ENCODE measurements at regions not wholly inside any gene's neighbourhood (a gene's known extent, or its start where the extent isn't known, plus 50 kb on each side); places are given as distances from the start of the nearest gene placed in this dataset.
"Not testable (repeated sequence)": the region's sequence is repeated elsewhere in the genome, so short reads cannot be mapped to it uniquely, and the experiment has no call there.

DNA sequence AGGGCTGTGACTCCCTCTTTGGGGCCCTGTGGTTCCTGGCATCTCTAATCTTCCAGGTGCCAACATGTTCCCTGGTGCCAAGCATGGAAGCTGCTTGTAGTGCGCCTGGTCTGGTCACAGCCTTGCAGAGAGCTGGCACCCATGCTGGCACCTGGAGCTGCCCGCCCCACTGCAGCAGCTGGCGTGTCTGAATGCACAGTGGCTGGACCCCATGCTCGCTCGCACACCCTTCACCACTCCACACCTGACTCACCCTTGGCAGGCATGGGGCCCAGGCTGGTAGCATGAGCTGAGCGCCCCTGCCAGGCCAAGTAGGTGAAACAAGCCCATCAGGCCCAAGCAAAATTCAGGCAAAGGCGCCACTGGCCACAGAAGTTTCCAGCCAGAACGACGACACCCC lies 119.1 kb downstream of the DNAAF6 start:
- Histone ChIP-seq H3K4me1 (peaks cover 0 to 7% (median 0%) of the 10 kb centered on the region in 4 donors), H3K36me3 (no peaks in the 10 kb centered on the region), H3K4me3 (no peak overlapping the region), H3K9me3 (no peaks in the 10 kb centered on the region), H3K27ac (no peak overlapping the region), H3K27me3 (no peaks in the 10 kb centered on the region)
- no peak for DNase-seq
- intact Hi-C loops (cut with DNase I; ENCODE audit: low total_unique reads), result no loop called here
- TF ChIP-seq, protein P1, sequence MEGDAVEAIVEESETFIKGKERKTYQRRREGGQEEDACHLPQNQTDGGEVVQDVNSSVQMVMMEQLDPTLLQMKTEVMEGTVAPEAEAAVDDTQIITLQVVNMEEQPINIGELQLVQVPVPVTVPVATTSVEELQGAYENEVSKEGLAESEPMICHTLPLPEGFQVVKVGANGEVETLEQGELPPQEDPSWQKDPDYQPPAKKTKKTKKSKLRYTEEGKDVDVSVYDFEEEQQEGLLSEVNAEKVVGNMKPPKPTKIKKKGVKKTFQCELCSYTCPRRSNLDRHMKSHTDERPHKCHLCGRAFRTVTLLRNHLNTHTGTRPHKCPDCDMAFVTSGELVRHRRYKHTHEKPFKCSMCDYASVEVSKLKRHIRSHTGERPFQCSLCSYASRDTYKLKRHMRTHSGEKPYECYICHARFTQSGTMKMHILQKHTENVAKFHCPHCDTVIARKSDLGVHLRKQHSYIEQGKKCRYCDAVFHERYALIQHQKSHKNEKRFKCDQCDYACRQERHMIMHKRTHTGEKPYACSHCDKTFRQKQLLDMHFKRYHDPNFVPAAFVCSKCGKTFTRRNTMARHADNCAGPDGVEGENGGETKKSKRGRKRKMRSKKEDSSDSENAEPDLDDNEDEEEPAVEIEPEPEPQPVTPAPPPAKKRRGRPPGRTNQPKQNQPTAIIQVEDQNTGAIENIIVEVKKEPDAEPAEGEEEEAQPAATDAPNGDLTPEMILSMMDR (IDR thresholded peaks at IDR 0.05), result no peak

DNA sequence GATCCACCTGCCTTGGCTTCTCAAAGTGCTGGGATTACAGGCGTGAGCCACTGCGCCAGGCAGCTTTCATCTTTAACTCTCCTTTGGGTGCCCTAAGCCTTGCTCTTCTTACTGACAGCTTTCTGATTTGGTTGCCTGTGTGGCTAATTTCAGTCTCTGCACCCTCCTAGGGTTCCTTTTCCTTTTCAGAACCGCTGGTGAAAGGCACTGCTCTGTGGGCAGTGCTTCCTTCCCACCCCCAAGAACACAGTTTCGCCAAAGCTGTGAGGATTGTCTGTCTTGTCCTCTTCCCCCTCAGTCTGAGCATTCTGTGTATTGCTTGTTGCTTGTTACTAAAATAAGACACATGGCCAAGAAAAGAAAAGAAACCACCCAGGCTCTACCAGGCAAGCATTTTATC lies 101.4 kb upstream of the FRMPD3 start:
- DNase-seq, result no peak
- intact Hi-C loops (cut with DNase I; ENCODE audit: low total_unique reads), result no loop called here

DNA sequence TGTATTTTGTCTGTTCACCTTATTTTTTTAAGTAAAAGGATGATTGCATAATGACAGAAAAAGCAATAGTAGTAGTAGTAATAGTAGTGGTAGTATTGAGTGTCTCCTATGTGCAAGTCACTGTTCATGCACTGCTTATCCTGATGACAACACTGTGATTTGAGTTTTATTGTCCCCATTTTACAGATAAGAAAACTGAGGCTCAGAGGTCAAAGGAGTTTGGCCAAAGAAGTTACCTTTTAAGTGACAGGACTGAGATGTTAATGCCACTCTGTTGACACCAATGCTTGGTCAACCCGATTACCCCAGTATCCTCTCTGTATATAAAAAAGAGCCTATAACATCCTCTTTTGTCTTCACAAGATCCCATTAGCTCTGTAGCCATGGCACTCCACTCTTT lies 100.5 kb upstream of the FRMPD3 start:
- no peaks in the 10 kb centered on the region for H3K4me1 ChIP-seq
- H3K9me3 ChIP-seq, result no peaks in the 10 kb centered on the region
- intact Hi-C loops (cut with DNase I; ENCODE audit: low total_unique reads), result no loop called here
- H3K27ac ChIP-seq, result no peak overlapping the region
- no peak overlapping the region for H3K4me3 ChIP-seq
- H3K27me3 ChIP-seq, result no peaks in the 10 kb centered on the region
- DNase-seq, result no peak
- H3K36me3 ChIP-seq, result no peaks in the 10 kb centered on the region
- TF ChIP-seq, protein P1 (IDR thresholded peaks at IDR 0.05), result no peak

More for the DNA sequence above, 101.4 kb upstream of the FRMPD3 start:
- Histone ChIP-seq H3K36me3 (no peaks in the 10 kb centered on the region), H3K4me1 (no peaks in the 10 kb centered on the region), H3K9me3 (no peaks in the 10 kb centered on the region), H3K27me3 (no peaks in the 10 kb centered on the region), H3K27ac (no peak overlapping the region), H3K4me3 (no peak overlapping the region)
- TF ChIP-seq, protein P1 (IDR thresholded peaks at IDR 0.05), result no peak

DNA sequence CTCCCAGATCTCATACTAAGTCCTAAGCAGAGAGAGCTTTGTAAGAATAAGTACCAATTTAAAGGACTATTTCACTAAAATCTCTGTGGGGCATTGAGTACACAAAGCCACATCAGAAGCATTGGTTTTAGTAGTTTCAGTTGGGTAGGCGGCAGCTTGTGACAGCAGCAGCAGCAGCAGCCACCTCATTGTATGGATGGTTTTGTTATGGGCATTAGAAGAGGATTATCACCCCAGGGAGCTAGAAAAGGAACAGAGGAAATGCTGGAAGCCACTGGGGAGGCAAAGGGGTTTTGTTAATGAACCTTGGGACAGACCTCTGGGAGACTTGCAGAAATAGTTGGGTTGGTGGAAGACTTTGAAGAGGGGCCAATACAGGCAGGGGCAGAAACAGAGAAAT lies 93.9 kb upstream of the FRMPD3 start:
- H3K27me3 ChIP-seq, result no peaks in the 10 kb centered on the region
- intact Hi-C loops (cut with DNase I; ENCODE audit: low total_unique reads), result no loop called here

DNA sequence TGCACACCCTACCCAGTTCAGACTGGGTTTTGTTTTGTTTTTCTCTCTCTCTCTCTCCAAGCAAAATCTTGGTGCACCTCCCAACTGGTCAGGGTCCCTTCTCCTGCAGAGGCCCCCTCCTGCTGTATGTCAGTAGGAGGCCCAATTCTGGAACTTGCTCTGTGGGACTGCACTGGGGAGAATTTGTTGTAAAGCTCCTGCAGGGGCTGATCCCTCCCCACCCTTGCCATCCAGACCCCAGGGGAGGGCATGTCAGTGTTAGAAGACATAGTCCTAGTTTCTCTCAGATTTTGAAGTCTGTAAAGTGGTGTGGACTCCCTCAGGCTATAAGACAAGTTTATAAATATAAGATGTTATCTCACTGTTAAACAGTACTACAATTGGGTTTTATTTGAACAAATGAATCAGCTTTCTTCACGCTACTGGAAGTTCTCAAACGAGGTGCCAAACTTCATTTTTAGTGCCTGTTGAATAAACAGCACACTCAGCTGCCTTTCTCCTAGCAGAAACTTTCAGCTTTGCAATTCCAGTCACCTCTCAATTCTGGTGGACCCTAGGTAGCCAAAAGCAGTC lies 88.6 kb upstream of the FRMPD3 start:
- Histone ChIP-seq H3K4me3 (no peak overlapping the region), H3K27ac (no peak overlapping the region), H3K9me3 (no peaks in the 10 kb centered on the region), H3K36me3 (no peaks in the 10 kb centered on the region), H3K27me3 (no peaks in the 10 kb centered on the region), H3K4me1 (no peaks in the 10 kb centered on the region)
- intact Hi-C loops (cut with DNase I; ENCODE audit: low total_unique reads), result no loop called here
- DNase-seq, result no peak
- TF ChIP-seq, protein P1 (IDR thresholded peaks at IDR 0.05), result no peak

More for the DNA sequence above, 93.9 kb upstream of the FRMPD3 start:
- TF ChIP-seq, protein P1 (IDR thresholded peaks at IDR 0.05), result no peak
- no peak for DNase-seq
- H3K4me3 ChIP-seq, result no peak overlapping the region
- no peak overlapping the region for H3K27ac ChIP-seq
- no peaks in the 10 kb centered on the region for H3K4me1 ChIP-seq
- H3K36me3 ChIP-seq, result no peaks in the 10 kb centered on the region
- H3K9me3 ChIP-seq, result no peaks in the 10 kb centered on the region

DNA sequence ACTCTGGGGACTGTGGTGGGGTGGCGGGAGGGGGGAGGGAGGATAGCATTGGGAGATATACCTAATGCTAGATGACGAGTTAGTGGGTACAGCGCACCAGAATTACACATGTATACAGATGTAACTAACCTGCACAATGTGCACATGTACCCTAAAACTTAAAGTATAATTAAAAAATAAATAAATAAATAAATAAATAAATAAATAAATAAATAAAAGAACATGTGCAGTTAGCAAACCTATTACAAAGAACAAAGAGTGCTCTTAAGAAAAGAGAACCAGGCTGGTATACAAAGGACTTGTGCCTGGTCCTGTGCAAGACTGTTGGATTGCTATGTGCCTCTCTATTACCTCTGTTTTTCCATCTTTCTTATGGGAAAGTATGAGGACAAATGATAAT lies 79.3 kb upstream of the FRMPD3 start:
- H3K27ac ChIP-seq; H3K9me3 ChIP-seq; H3K4me3 ChIP-seq; DNase-seq; H3K4me1 ChIP-seq; intact Hi-C loops (cut with DNase I; ENCODE audit: low total_unique reads); H3K36me3 ChIP-seq; H3K27me3 ChIP-seq: not testable (repeated sequence)
